ENCODE measurements at regions not wholly inside any gene's neighbourhood (a gene's known extent, or its start where the extent isn't known, plus 50 kb on each side); places are given as distances from the start of the nearest gene placed in this dataset.

DNA sequence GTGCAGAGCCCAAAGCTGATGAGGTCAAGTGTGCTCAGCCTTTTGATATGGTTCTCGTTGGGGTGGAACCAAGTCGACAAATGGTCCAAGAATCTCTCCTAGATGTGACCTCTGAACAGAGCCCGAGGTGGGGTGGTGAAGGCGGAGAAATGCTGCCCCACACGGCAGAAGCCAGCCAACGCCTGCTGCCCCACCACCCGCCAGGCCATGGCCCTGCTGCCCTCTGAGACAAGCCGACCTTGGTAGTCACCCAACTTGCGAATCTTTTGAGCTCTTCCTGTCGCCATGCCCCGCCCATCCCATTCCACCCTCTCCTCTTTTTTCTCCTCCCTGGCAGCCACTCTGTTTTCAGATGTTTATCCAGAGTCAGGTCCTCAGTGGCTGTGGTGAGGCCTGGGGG is 91.5 kb upstream of the EGFLAM start (continued):
- TF ChIP-seq CREB1 (CRISPR knock-in tag; IDR thresholded peaks at IDR 0.05; ENCODE audit: low read depth) (no peak), EZH2phosphoT487 (IDR thresholded peaks at IDR 0.05; ENCODE audit: unreplicated experiment) (no peak), STAT1 (IDR thresholded peaks at IDR 0.05; ENCODE audit: unreplicated experiment) (no peak)
- TF ChIP-seq, protein P1, sequence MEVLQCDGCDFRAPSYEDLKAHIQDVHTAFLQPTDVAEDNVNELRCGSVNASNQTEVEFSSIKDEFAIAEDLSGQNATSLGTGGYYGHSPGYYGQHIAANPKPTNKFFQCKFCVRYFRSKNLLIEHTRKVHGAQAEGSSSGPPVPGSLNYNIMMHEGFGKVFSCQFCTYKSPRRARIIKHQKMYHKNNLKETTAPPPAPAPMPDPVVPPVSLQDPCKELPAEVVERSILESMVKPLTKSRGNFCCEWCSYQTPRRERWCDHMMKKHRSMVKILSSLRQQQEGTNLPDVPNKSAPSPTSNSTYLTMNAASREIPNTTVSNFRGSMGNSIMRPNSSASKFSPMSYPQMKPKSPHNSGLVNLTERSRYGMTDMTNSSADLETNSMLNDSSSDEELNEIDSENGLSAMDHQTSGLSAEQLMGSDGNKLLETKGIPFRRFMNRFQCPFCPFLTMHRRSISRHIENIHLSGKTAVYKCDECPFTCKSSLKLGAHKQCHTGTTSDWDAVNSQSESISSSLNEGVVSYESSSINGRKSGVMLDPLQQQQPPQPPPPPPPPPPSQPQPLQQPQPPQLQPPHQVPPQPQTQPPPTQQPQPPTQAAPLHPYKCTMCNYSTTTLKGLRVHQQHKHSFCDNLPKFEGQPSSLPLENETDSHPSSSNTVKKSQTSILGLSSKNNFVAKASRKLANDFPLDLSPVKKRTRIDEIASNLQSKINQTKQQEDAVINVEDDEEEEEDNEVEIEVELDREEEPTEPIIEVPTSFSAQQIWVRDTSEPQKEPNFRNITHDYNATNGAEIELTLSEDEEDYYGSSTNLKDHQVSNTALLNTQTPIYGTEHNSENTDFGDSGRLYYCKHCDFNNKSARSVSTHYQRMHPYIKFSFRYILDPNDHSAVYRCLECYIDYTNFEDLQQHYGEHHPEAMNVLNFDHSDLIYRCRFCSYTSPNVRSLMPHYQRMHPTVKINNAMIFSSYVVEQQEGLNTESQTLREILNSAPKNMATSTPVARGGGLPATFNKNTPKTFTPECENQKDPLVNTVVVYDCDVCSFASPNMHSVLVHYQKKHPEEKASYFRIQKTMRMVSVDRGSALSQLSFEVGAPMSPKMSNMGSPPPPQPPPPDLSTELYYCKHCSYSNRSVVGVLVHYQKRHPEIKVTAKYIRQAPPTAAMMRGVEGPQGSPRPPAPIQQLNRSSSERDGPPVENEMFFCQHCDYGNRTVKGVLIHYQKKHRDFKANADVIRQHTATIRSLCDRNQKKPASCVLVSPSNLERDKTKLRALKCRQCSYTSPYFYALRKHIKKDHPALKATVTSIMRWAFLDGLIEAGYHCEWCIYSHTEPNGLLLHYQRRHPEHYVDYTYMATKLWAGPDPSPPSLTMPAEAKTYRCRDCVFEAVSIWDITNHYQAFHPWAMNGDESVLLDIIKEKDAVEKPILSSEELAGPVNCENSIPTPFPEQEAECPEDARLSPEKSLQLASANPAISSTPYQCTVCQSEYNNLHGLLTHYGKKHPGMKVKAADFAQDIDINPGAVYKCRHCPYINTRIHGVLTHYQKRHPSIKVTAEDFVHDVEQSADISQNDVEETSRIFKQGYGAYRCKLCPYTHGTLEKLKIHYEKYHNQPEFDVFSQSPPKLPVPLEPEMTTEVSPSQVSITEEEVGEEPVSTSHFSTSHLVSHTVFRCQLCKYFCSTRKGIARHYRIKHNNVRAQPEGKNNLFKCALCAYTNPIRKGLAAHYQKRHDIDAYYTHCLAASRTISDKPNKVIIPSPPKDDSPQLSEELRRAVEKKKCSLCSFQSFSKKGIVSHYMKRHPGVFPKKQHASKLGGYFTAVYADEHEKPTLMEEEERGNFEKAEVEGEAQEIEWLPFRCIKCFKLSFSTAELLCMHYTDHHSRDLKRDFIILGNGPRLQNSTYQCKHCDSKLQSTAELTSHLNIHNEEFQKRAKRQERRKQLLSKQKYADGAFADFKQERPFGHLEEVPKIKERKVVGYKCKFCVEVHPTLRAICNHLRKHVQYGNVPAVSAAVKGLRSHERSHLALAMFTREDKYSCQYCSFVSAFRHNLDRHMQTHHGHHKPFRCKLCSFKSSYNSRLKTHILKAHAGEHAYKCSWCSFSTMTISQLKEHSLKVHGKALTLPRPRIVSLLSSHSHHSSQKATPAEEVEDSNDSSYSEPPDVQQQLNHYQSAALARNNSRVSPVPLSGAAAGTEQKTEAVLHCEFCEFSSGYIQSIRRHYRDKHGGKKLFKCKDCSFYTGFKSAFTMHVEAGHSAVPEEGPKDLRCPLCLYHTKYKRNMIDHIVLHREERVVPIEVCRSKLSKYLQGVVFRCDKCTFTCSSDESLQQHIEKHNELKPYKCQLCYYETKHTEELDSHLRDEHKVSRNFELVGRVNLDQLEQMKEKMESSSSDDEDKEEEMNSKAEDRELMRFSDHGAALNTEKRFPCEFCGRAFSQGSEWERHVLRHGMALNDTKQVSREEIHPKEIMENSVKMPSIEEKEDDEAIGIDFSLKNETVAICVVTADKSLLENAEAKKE (CRISPR knock-in tag; IDR thresholded peaks at IDR 0.05), result no peak

DNA sequence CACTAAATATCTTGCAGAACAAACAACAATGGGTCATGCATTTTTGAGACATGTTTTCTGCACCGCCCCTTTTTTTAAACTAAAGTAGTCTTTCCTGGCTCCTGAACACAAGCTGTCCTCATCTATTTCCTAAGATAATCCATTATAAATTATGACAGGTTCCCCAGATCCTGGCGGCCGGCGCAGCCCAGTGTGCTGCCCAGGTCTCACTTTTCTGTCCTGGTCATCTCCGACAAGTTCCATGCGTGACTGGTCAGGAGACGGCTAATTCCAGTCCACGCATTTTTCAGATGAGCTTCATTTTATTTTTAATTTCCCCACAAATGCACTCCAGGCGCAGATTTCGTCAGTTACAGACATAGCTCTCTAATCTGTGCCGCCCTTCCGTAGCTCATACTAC is 92.9 kb upstream of the EGFLAM start:
- H3K27ac Mint-ChIP-seq, result no peak overlapping the region
- H3K4me3 Mint-ChIP-seq, result no peak overlapping the region
- H3K36me3 Mint-ChIP-seq (ENCODE audit: low read depth), result no peaks in the 10 kb centered on the region
- ATAC-seq (no peak), DNase-seq (ENCODE audit: low spot score) (no peak)
- Histone ChIP-seq H3K4me1 (ENCODE audit: insufficient read depth) (peaks cover 14% of the 10 kb centered on the region; the same call in 1 of the 2 replicates), H3K9me2 (ENCODE audit: insufficient read depth) (no peaks in the 10 kb centered on the region), H3F3A (replicated peaks; ENCODE audit: low read depth) (no peaks in the 10 kb centered on the region), H3K4me2 (no peak overlapping the region), H3K79me2 (replicated peaks; ENCODE audit: insufficient read depth) (no peaks in the 10 kb centered on the region), H3K36me3 (ENCODE audit: insufficient read depth) (no peaks in the 10 kb centered on the region), H4K20me1 (replicated peaks; ENCODE audit: insufficient read depth) (no peaks in the 10 kb centered on the region), H3K27ac (ENCODE audit: low read depth) (no peak overlapping the region), H3K27me3 (ENCODE audit: insufficient read depth) (no peaks in the 10 kb centered on the region), H3K4me3 (no peak overlapping the region), H2AFZ (no peak overlapping the region)
- H3K27me3 Mint-ChIP-seq (ENCODE audit: insufficient read depth, low read depth, poor library complexity), result peaks cover 10% of the 10 kb centered on the region
- H3K4me1 Mint-ChIP-seq, result peaks cover 26% of the 10 kb centered on the region
- no peaks in the 10 kb centered on the region for H3K9me3 Mint-ChIP-seq
- TF ChIP-seq, protein P2, sequence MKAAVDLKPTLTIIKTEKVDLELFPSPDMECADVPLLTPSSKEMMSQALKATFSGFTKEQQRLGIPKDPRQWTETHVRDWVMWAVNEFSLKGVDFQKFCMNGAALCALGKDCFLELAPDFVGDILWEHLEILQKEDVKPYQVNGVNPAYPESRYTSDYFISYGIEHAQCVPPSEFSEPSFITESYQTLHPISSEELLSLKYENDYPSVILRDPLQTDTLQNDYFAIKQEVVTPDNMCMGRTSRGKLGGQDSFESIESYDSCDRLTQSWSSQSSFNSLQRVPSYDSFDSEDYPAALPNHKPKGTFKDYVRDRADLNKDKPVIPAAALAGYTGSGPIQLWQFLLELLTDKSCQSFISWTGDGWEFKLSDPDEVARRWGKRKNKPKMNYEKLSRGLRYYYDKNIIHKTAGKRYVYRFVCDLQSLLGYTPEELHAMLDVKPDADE (IDR thresholded peaks at IDR 0.05), result no peak
- no peak for TF ChIP-seq EZH2 (IDR thresholded peaks at IDR 0.05; ENCODE audit: low read depth, unreplicated experiment)
- no peak for TF ChIP-seq STAT1 (IDR thresholded peaks at IDR 0.05; ENCODE audit: unreplicated experiment)
- no peak for TF ChIP-seq POLR2AphosphoS5 (IDR thresholded peaks at IDR 0.05; ENCODE audit: low read depth)
- TF ChIP-seq, protein P3, sequence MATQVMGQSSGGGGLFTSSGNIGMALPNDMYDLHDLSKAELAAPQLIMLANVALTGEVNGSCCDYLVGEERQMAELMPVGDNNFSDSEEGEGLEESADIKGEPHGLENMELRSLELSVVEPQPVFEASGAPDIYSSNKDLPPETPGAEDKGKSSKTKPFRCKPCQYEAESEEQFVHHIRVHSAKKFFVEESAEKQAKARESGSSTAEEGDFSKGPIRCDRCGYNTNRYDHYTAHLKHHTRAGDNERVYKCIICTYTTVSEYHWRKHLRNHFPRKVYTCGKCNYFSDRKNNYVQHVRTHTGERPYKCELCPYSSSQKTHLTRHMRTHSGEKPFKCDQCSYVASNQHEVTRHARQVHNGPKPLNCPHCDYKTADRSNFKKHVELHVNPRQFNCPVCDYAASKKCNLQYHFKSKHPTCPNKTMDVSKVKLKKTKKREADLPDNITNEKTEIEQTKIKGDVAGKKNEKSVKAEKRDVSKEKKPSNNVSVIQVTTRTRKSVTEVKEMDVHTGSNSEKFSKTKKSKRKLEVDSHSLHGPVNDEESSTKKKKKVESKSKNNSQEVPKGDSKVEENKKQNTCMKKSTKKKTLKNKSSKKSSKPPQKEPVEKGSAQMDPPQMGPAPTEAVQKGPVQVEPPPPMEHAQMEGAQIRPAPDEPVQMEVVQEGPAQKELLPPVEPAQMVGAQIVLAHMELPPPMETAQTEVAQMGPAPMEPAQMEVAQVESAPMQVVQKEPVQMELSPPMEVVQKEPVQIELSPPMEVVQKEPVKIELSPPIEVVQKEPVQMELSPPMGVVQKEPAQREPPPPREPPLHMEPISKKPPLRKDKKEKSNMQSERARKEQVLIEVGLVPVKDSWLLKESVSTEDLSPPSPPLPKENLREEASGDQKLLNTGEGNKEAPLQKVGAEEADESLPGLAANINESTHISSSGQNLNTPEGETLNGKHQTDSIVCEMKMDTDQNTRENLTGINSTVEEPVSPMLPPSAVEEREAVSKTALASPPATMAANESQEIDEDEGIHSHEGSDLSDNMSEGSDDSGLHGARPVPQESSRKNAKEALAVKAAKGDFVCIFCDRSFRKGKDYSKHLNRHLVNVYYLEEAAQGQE (IDR thresholded peaks at IDR 0.05; ENCODE audit: unreplicated experiment), result no peak
- no peak for TF ChIP-seq ZNF331 (CRISPR knock-in tag; IDR thresholded peaks at IDR 0.05; ENCODE audit: low read depth)
- no peak for TF ChIP-seq NANOG (IDR thresholded peaks at IDR 0.05; ENCODE audit: borderline replicate concordance)
